SK-N-SH treated with all-trans-retinoic acid at 6 μM for 48 hours (cell line): ENCODE measurements at regions not wholly inside any gene's neighbourhood (a gene's known extent, or its start where the extent isn't known, plus 50 kb on each side); places are given as distances from the start of the nearest gene placed in this dataset.

Experiments
- ATAC-seq: fragments of 200-7000 bp; cut with Tn5 transposase; 3 replicates; pipeline ENCODE4 v1.9.1; 2020; ENCODE audit warnings: mild to moderate bottlenecking, moderate library complexity
- ARNTL ChIP-seq: fragments of 450-650 bp; formaldehyde crosslinking; IDR thresholded peaks from 2 replicates; pipeline ENCODE4 v1.5.0; 2020; ENCODE audit warnings: low read depth, mild to moderate bottlenecking, moderate library complexity, borderline replicate concordance
- BACH2 ChIP-seq: fragments of 250-450 bp; sonication (Bioruptor Pico); IDR thresholded peaks from 2 replicates; pipeline ENCODE4 v1.9.0; 2021; ENCODE audit warnings: mild to moderate bottlenecking, borderline replicate concordance
- CREB5 ChIP-seq: fragments of 250-450 bp; sonication (Bioruptor Pico); IDR thresholded peaks from 2 replicates; pipeline ENCODE4 v1.5.1; 2020; ENCODE audit warnings: low read depth, mild to moderate bottlenecking, moderate library complexity
- CSRNP3 ChIP-seq: fragments of 250-450 bp; sonication (Bioruptor Pico); IDR thresholded peaks from 2 replicates; pipeline ENCODE4 v1.5.1; 2021; ENCODE audit warnings: mild to moderate bottlenecking, moderate library complexity
- ESRRG ChIP-seq: fragments of 250-450 bp; sonication (Bioruptor Pico); IDR thresholded peaks from 2 replicates; pipeline ENCODE4 v1.6.1; 2021; ENCODE audit warnings: mild to moderate bottlenecking
- GLIS3 ChIP-seq: fragments of 250-450 bp; sonication (Bioruptor Pico); IDR thresholded peaks from 2 replicates; pipeline ENCODE4 v1.5.0; 2020; ENCODE audit warnings: mild to moderate bottlenecking, moderate library complexity
- ISL1 ChIP-seq: fragments of 250-450 bp; sonication (Bioruptor Pico); IDR thresholded peaks from 2 replicates; pipeline ENCODE4 v2.1.2; 2022; ENCODE audit warnings: mild to moderate bottlenecking, moderate library complexity
- OSR1 ChIP-seq: fragments of 250-450 bp; sonication (Bioruptor Pico); IDR thresholded peaks from 2 replicates; pipeline ENCODE4 v1.8.0; 2022; ENCODE audit warnings: moderate library complexity, mild to moderate bottlenecking, inconsistent platforms
- PATZ1 ChIP-seq: fragments of 250-450 bp; sonication (Bioruptor Pico); IDR thresholded peaks from 2 replicates; pipeline ENCODE4 v1.8.0; 2020; ENCODE audit warnings: mild to moderate bottlenecking, moderate library complexity, borderline replicate concordance
- POU6F1 ChIP-seq: fragments of 250-450 bp; sonication (Bioruptor Pico); IDR thresholded peaks from 2 replicates; pipeline ENCODE4 v1.8.0; 2021; ENCODE audit warnings: low read depth, mild to moderate bottlenecking, moderate library complexity, borderline replicate concordance
- PPARA ChIP-seq: fragments of 250-450 bp; sonication (Bioruptor Pico); IDR thresholded peaks from 2 replicates; pipeline ENCODE4 v1.5.0; 2020; ENCODE audit warnings: mild to moderate bottlenecking, borderline replicate concordance
- RARB ChIP-seq: fragments of 250-450 bp; sonication (Bioruptor Pico); IDR thresholded peaks from 2 replicates; pipeline ENCODE4 v1.8.0; 2021; ENCODE audit warnings: mild to moderate bottlenecking, moderate library complexity
- SNAI2 ChIP-seq: fragments of 250-450 bp; sonication (Bioruptor Pico); IDR thresholded peaks from 2 replicates; pipeline ENCODE4 v1.5.0; 2020; ENCODE audit warnings: mild to moderate bottlenecking, moderate library complexity
- TCF4 ChIP-seq: fragments of 250-450 bp; sonication (Bioruptor Pico); IDR thresholded peaks from 2 replicates; pipeline ENCODE4 v1.8.0; 2021; ENCODE audit warnings: mild to moderate bottlenecking, moderate library complexity, borderline replicate concordance
- TOX ChIP-seq: fragments of 250-450 bp; sonication (Bioruptor Pico); IDR thresholded peaks from 2 replicates; pipeline ENCODE4 v1.8.0; 2021; ENCODE audit warnings: mild to moderate bottlenecking, moderate library complexity, borderline replicate concordance
- TSHZ2 ChIP-seq: fragments of 250-450 bp; sonication (Bioruptor Pico); IDR thresholded peaks from 2 replicates; pipeline ENCODE4 v1.5.0; 2020; ENCODE audit warnings: mild to moderate bottlenecking, moderate library complexity
- ZC3H10 ChIP-seq: fragments of 250-450 bp; sonication (Bioruptor Pico); IDR thresholded peaks from 2 replicates; pipeline ENCODE4 v1.5.1; 2021; ENCODE audit warnings: mild to moderate bottlenecking, moderate library complexity
- ZFP3 ChIP-seq: fragments of 250-450 bp; sonication (Bioruptor Pico); IDR thresholded peaks from 2 replicates; pipeline ENCODE4 v1.5.0; 2020; ENCODE audit warnings: mild to moderate bottlenecking, moderate library complexity
- ZFP30 ChIP-seq: fragments of 450-650 bp; formaldehyde crosslinking; IDR thresholded peaks from 2 replicates; pipeline ENCODE4 v1.5.0; 2022; ENCODE audit warnings: mild to moderate bottlenecking, moderate library complexity
- ZNF565 ChIP-seq: fragments of 450-650 bp; formaldehyde crosslinking; conservative IDR thresholded peaks from 2 replicates; pipeline ENCODE4 v1.5.0; 2020; ENCODE audit warnings: low read depth, mild to moderate bottlenecking, moderate library complexity
- ZNF70 ChIP-seq: fragments of 450-650 bp; formaldehyde crosslinking; IDR thresholded peaks from 2 replicates; pipeline ENCODE4 v1.5.0; 2020; ENCODE audit warnings: mild to moderate bottlenecking, moderate library complexity
- ZNF8 ChIP-seq: fragments of 450-650 bp; formaldehyde crosslinking; IDR thresholded peaks from 2 replicates; pipeline ENCODE4 v1.5.0; 2020; ENCODE audit warnings: mild to moderate bottlenecking, moderate library complexity

GRCh38 chr3:514192-514591 lies 317.6 kb downstream of the CHL1 start:
- ATAC-seq = no peak
- TF ChIP-seq PPARA (CRISPR knock-in tag) (no peak), ZFP3 (CRISPR knock-in tag) (no peak), ISL1 (CRISPR knock-in tag) (no peak), RARB (no peak), ZC3H10 (CRISPR knock-in tag) (no peak), POU6F1 (CRISPR knock-in tag) (no peak), ZNF8 (no peak), TCF4 (CRISPR knock-in tag) (no peak)

- ATAC-seq = no peak
- TF ChIP-seq ZC3H10 (CRISPR knock-in tag) = no peak
- TF ChIP-seq CREB5 (CRISPR knock-in tag) = no peak
- TF ChIP-seq GLIS3 (CRISPR knock-in tag) = no peak
- no peak for TF ChIP-seq ZNF8
- TF ChIP-seq PPARA (CRISPR knock-in tag) = no peak
- no peak for TF ChIP-seq ISL1 (CRISPR knock-in tag)
- no peak for TF ChIP-seq ZFP30
- TF ChIP-seq BACH2 (CRISPR knock-in tag) = no peak
Observed at GRCh38 chr3:519026-519425, 322.5 kb downstream of the CHL1 start.

GRCh38 chr3:522888-523287 lies 326.3 kb downstream of the CHL1 start:
- ATAC-seq = no peak
- TF ChIP-seq ZNF8 (no peak), OSR1 (CRISPR knock-in tag) (no peak), TOX (CRISPR knock-in tag) (no peak), POU6F1 (CRISPR knock-in tag) (no peak), CSRNP3 (CRISPR knock-in tag) (no peak), RARB (no peak), GLIS3 (CRISPR knock-in tag) (no peak)

- ATAC-seq = no peak
Observed at GRCh38 chr3:525415-525814, 328.9 kb downstream of the CHL1 start.

More at GRCh38 chr3:525415-525814, 328.9 kb downstream of the CHL1 start:
- TF ChIP-seq TCF4 (CRISPR knock-in tag) (no peak), ZNF70 (CRISPR knock-in tag) (no peak), CSRNP3 (CRISPR knock-in tag) (no peak), RARB (no peak), GLIS3 (CRISPR knock-in tag) (no peak), PPARA (CRISPR knock-in tag) (no peak), PATZ1 (CRISPR knock-in tag) (no peak), ESRRG (CRISPR knock-in tag) (no peak), TOX (CRISPR knock-in tag) (no peak), ZC3H10 (CRISPR knock-in tag) (no peak), ZFP30 (no peak), SNAI2 (no peak), OSR1 (CRISPR knock-in tag) (no peak), TSHZ2 (CRISPR knock-in tag) (no peak), ARNTL (CRISPR knock-in tag) (no peak), ISL1 (CRISPR knock-in tag) (no peak), ZNF565 (no peak), ZNF8 (no peak), BACH2 (CRISPR knock-in tag) (no peak)
